H1 (cell line): ENCODE measurements at regions not wholly inside any gene's neighbourhood (a gene's known extent, or its start where the extent isn't known, plus 50 kb on each side); places are given as distances from the start of the nearest gene placed in this dataset.

Experiments used
- CTCF ChIA-PET: fragments of 300-600 bp; sonication (Branson Sonifier 250); formaldehyde crosslinking; loops from one replicate; lab custom pipeline; 2021; ENCODE audit not compliant: partially characterized antibody; lab: Charles Lee
- POLR2A ChIA-PET: fragments of 300-600 bp; sonication (Branson Sonifier 250); formaldehyde crosslinking; loops from one replicate; lab custom pipeline; 2021; ENCODE audit warnings: inconsistent platforms; ENCODE audit not compliant: partially characterized antibody; lab: Charles Lee
- DNase-seq, 2 experiments: peaks; one replicate each; pipeline versions ENCODE4 v3.0.0 to v3.0.0-alpha.2; 2010 to 2022; ENCODE audit warnings: low spot score in 2 of 2, low read depth in 1 of 2, mixed read lengths in 1 of 2
- FAIRE-seq: peaks from 2 replicates; lab custom pipeline; 2011; peaks lifted over from hg19 to GRCh38; lab: Jason Lieb, UNC
- H2AFZ ChIP-seq: 2 replicates; pipeline ENCODE4 v1.8.1; 2012; ENCODE audit warnings: low read length, inconsistent platforms
- H2AK5ac ChIP-seq: 2 replicates; pipeline ENCODE4 v1.6.1; 2013; ENCODE audit warnings: low read depth, low read length
- H2BK120ac ChIP-seq: replicated peaks from 2 replicates; pipeline ENCODE3; 2013; ENCODE audit warnings: low read depth, low read length, inconsistent platforms
- H2BK12ac ChIP-seq: 2 replicates; pipeline ENCODE4 v1.6.1; 2013; ENCODE audit warnings: low read depth, low read length
- H2BK15ac ChIP-seq: 2 replicates; pipeline ENCODE4 v1.6.1; 2013; ENCODE audit warnings: low read length
- H2BK20ac ChIP-seq: 2 replicates; pipeline ENCODE4 v1.6.1; 2013; ENCODE audit warnings: low read length
- H2BK5ac ChIP-seq: 2 replicates; pipeline ENCODE4 v1.6.1; 2013; ENCODE audit warnings: low read depth, low read length
- H3K14ac ChIP-seq: 2 replicates; pipeline ENCODE4 v1.6.1; 2013; ENCODE audit warnings: inconsistent platforms; ENCODE audit not compliant: insufficient read length
- H3K18ac ChIP-seq: 2 replicates; pipeline ENCODE4 v1.6.1; 2013; ENCODE audit warnings: low read length; ENCODE audit errors: extremely low read depth
- H3K23ac ChIP-seq: 2 replicates; pipeline ENCODE4 v1.6.1; 2013; ENCODE audit warnings: inconsistent platforms; ENCODE audit not compliant: insufficient read length
- H3K23me2 ChIP-seq: 2 replicates; pipeline ENCODE4 v1.6.1; 2013; ENCODE audit warnings: low read depth, low read length
- H3K27ac ChIP-seq: 2 replicates; pipeline ENCODE4 v1.6.1; 2011; ENCODE audit warnings: low read depth, low read length, inconsistent platforms
- H3K27me3 ChIP-seq, 4 experiments: replicated peaks in 1 of 4; 1 replicate in 1 of 4; 2 replicates in 3 of 4; pipeline versions ENCODE4 v1.6.1 to v1.8.1; 2011 to 2013; ENCODE audit warnings: low read length in 3 of 4, mild to moderate bottlenecking in 3 of 4, inconsistent platforms in 2 of 4, mixed read lengths in 2 of 4, moderate library complexity in 1 of 4; ENCODE audit not compliant: control insufficient read depth in 3 of 4, insufficient read depth in 3 of 4; ENCODE audit errors: extremely low read depth in 1 of 4
- H3K36me3 ChIP-seq, 4 experiments: 2 replicates each; pipeline versions ENCODE4 v1.6.1 to v1.8.1; 2011 to 2013; ENCODE audit warnings: mild to moderate bottlenecking in 4 of 4, low read length in 3 of 4, moderate library complexity in 2 of 4, control low read depth in 1 of 4, inconsistent platforms in 1 of 4; ENCODE audit not compliant: insufficient read depth in 4 of 4, control insufficient read depth in 2 of 4
- H3K4ac ChIP-seq: replicated peaks from 2 replicates; pipeline ENCODE3; 2013; ENCODE audit warnings: low read length, low read depth, mixed read lengths, inconsistent platforms; ENCODE audit not compliant: insufficient read length
- H3K4me1 ChIP-seq, 4 experiments: replicated peaks in 1 of 4; 1 replicate in 1 of 4; 2 replicates in 3 of 4; pipeline versions ENCODE4 v1.6.1 to v1.8.1; 2011 to 2013; ENCODE audit warnings: low read length in 3 of 4, inconsistent platforms in 2 of 4, mixed read lengths in 1 of 4; ENCODE audit not compliant: insufficient read depth in 4 of 4, control insufficient read depth in 3 of 4
- H3K4me2 ChIP-seq, 2 experiments: 2 replicates each; pipeline versions ENCODE4 v1.6.1 to v1.8.1; 2011 to 2013; ENCODE audit warnings: low read depth in 2 of 2, low read length in 2 of 2, control low read depth in 1 of 2, inconsistent platforms in 1 of 2, mild to moderate bottlenecking in 1 of 2; ENCODE audit not compliant: insufficient read depth in 1 of 2
- H3K4me3 ChIP-seq, 4 experiments: fragments of 200-600, 300-600 bp in 1 of 4; sonication (generic), shearing (Covaris generic), sonication (Bioruptor Twin) in 1 of 4; 2 replicates each; pipeline versions ENCODE4 v1.5.1 to v1.8.1; 2011 to 2016; ENCODE audit warnings: low read length in 4 of 4, low read depth in 3 of 4, control low read depth in 2 of 4, inconsistent platforms in 2 of 4, mild to moderate bottlenecking in 2 of 4, mixed read lengths in 1 of 4, moderate library complexity in 1 of 4; ENCODE audit not compliant: insufficient read depth in 2 of 4; ENCODE audit errors: extremely low read depth in 1 of 4
- H3K56ac ChIP-seq: replicated peaks from 2 replicates; pipeline ENCODE3; 2013; ENCODE audit warnings: low read depth, mild to moderate bottlenecking, mixed read lengths, low read length, inconsistent platforms; ENCODE audit not compliant: insufficient read length
- H3K79me1 ChIP-seq: 2 replicates; pipeline ENCODE4 v1.6.1; 2013; ENCODE audit warnings: low read depth, low read length, control low read depth
- H3K79me2 ChIP-seq, 2 experiments: 2 replicates each; pipeline versions ENCODE4 v1.6.1 to v1.8.1; 2012 to 2013; ENCODE audit warnings: low read length in 2 of 2, mild to moderate bottlenecking in 2 of 2, inconsistent platforms in 1 of 2; ENCODE audit not compliant: insufficient read depth in 2 of 2, control insufficient read depth in 1 of 2
- H3K9ac ChIP-seq, 4 experiments: replicated peaks in 1 of 4; 1 replicate in 1 of 4; 2 replicates in 3 of 4; pipeline versions ENCODE4 v1.6.1 to v1.8.1; 2011 to 2013; ENCODE audit warnings: low read depth in 3 of 4, low read length in 3 of 4, control low read depth in 2 of 4, mild to moderate bottlenecking in 2 of 4, moderate library complexity in 2 of 4, inconsistent platforms in 1 of 4; ENCODE audit errors: extremely low read depth in 1 of 4
- H3K9me3 ChIP-seq, 2 experiments: 2 replicates each; pipeline versions ENCODE4 v1.6.1 to v1.8.1; 2012 to 2013; ENCODE audit warnings: mild to moderate bottlenecking in 2 of 2, moderate library complexity in 2 of 2, control low read depth in 1 of 2, inconsistent platforms in 1 of 2, low read depth in 1 of 2, low read length in 1 of 2, mixed read lengths in 1 of 2; ENCODE audit not compliant: insufficient read depth in 2 of 2
- H4K20me1 ChIP-seq, 2 experiments: replicated peaks in 1 of 2; 2 replicates each; pipeline versions ENCODE3 to v1.8.1; 2011 to 2013; ENCODE audit warnings: inconsistent platforms in 2 of 2, low read length in 2 of 2, mild to moderate bottlenecking in 1 of 2; ENCODE audit not compliant: insufficient read depth in 2 of 2, control insufficient read depth in 1 of 2
- H4K5ac ChIP-seq: 2 replicates; pipeline ENCODE4 v1.6.1; 2013; ENCODE audit warnings: low read length, low read depth, mixed read lengths, inconsistent platforms; ENCODE audit not compliant: insufficient read length
- H4K8ac ChIP-seq: 2 replicates; pipeline ENCODE4 v1.8.0; 2013; ENCODE audit warnings: mild to moderate bottlenecking, moderate library complexity, low read length, inconsistent platforms; ENCODE audit not compliant: insufficient read depth; ENCODE audit errors: extremely low read depth
- H4K91ac ChIP-seq: replicated peaks from 2 replicates; pipeline ENCODE3; 2013; ENCODE audit warnings: low read length, mixed read lengths, inconsistent platforms; ENCODE audit not compliant: insufficient read length
- CBX5 ChIP-seq: fragments of 300-800, 300-1000 bp; sonication (generic); IDR thresholded peaks from 2 replicates; pipeline ENCODE4 v1.7.1; 2016; ENCODE audit warnings: antibody characterized with exemption, low read length, low read depth
- CBX8 ChIP-seq: fragments of 300-800, 300-1000 bp; sonication (generic); IDR thresholded peaks from 2 replicates; pipeline ENCODE4 v1.7.1; 2016; ENCODE audit warnings: low read depth, low read length, borderline replicate concordance
- E2F6 ChIP-seq: IDR thresholded peaks from 2 replicates; pipeline ENCODE4 v1.6.1; 2012; ENCODE audit warnings: inconsistent platforms
- EP300 ChIP-seq, 2 experiments: IDR thresholded peaks; 1 replicate in 1 of 2; 2 replicates in 1 of 2; pipeline ENCODE4 v1.6.1; 2011 to 2012; ENCODE audit warnings: low read depth in 2 of 2, low read length in 2 of 2, mild to moderate bottlenecking in 2 of 2, borderline replicate concordance in 1 of 2, inconsistent platforms in 1 of 2, moderate library complexity in 1 of 2
- GABPA ChIP-seq: IDR thresholded peaks from 2 replicates; pipeline ENCODE4 v1.6.1; 2011; ENCODE audit warnings: mild to moderate bottlenecking, low read length, moderate library complexity, borderline replicate concordance; ENCODE audit not compliant: insufficient read depth
- KDM1A ChIP-seq: fragments of 200-600, 300-600 bp; sonication (generic); IDR thresholded peaks from 2 replicates; pipeline ENCODE4 v1.7.1; 2016; ENCODE audit warnings: mild to moderate bottlenecking, low read length, borderline replicate concordance
- KDM4A ChIP-seq: IDR thresholded peaks from one replicate; pipeline ENCODE4 v1.7.1; 2012; ENCODE audit warnings: low read depth, mild to moderate bottlenecking, moderate library complexity, low read length, inconsistent platforms; ENCODE audit not compliant: severe bottlenecking
- NRF1 ChIP-seq: IDR thresholded peaks from 2 replicates; pipeline ENCODE4 v1.6.1; 2011; ENCODE audit warnings: mild to moderate bottlenecking, low read depth, low read length, improper control_type of control experiment
- POLR2A ChIP-seq, 2 experiments: IDR thresholded peaks; 1 replicate in 1 of 2; 2 replicates in 1 of 2; pipeline ENCODE4 v1.6.1; 2011; ENCODE audit warnings: low read depth in 2 of 2, low read length in 2 of 2, mild to moderate bottlenecking in 2 of 2; ENCODE audit errors: control extremely low read depth in 1 of 2
- POU5F1 ChIP-seq: IDR thresholded peaks from 2 replicates; pipeline ENCODE4 v1.6.1; 2011; ENCODE audit warnings: low read depth, mild to moderate bottlenecking, low read length, moderate library complexity
- SIX5 ChIP-seq: IDR thresholded peaks from 2 replicates; pipeline ENCODE4 v1.6.1; 2011; ENCODE audit warnings: mild to moderate bottlenecking, low read depth, low read length
- SP4 ChIP-seq: IDR thresholded peaks from 2 replicates; pipeline ENCODE4 v1.6.1; 2012; ENCODE audit warnings: low read length, inconsistent platforms
- TCF12 ChIP-seq: IDR thresholded peaks from 2 replicates; pipeline ENCODE4 v1.6.1; 2011; ENCODE audit warnings: low read depth, mild to moderate bottlenecking, low read length
- YY1 ChIP-seq: IDR thresholded peaks from 2 replicates; pipeline ENCODE4 v1.6.1; 2011; ENCODE audit warnings: low read depth, mild to moderate bottlenecking, low read length
- ZNF274 ChIP-seq: IDR thresholded peaks from 2 replicates; pipeline ENCODE4 v1.7.0; 2012; ENCODE audit warnings: low read length, borderline replicate concordance; ENCODE audit errors: extremely low read depth
- WGBS, 2 experiments: shearing (Covaris generic) in 1 of 2; methylation state at CpG; one replicate each; pipeline versions ENCODE4 v1.1.6 to v1.1.7; 2013 to 2015; ENCODE audit warnings: low lambda C conversion rate in 2 of 2, mixed read lengths in 2 of 2, inconsistent platforms in 1 of 2, low coverage in 1 of 2, missing lambda C conversion rate in 1 of 2; ENCODE audit not compliant: insufficient replicate concordance in 2 of 2, insufficient coverage in 1 of 2, insufficient read length in 1 of 2; ENCODE audit errors: extremely low coverage in 1 of 2, missing lambda C conversion rate in 1 of 2; 5-methylcytosine and 5-hydroxymethylcytosine counted together

GRCh38 chr14:34027990-34028495 lies 77.2 kb upstream of the EGLN3 start:
- Histone ChIP-seq H2AFZ (no peak overlapping the region), H4K20me1 (no peaks in the 10 kb centered on the region), H3K23ac (no peak overlapping the region), H2BK12ac (no peak overlapping the region), H2BK20ac (no peak overlapping the region), H2BK15ac (no peak overlapping the region), H3K4me3 (no peak overlapping the region), H3K23me2 (no peaks in the 10 kb centered on the region), H2BK120ac (no peak overlapping the region), H3K18ac (no peak overlapping the region), H3K4ac (no peak overlapping the region), H4K8ac (no peak overlapping the region; the same call in 1 of the 2 replicates), H3K79me2 (no peaks in the 10 kb centered on the region), H3K27me3 (no peaks in the 10 kb centered on the region), H3K56ac (no peak overlapping the region), H4K91ac (no peak overlapping the region), H3K36me3 (no peaks in the 10 kb centered on the region), H3K27ac (no peak overlapping the region), H2AK5ac (no peak overlapping the region), H3K4me1 (peaks cover 0 to 4% (median 4%) of the 10 kb centered on the region in 4 experiments; a peak in 4 of 7 replicates), H4K5ac (no peak overlapping the region), H3K14ac (no peak overlapping the region), H3K9ac (no peak overlapping the region), H3K4me2 (no peak overlapping the region), H3K79me1 (no peaks in the 10 kb centered on the region), H2BK5ac (no peak overlapping the region), H3K9me3 (no peaks in the 10 kb centered on the region)
- ChIA-PET CTCF (interaction anchor here (0.9 to 2.0 kb wide), 2 partner anchors 63 to 179 kb away, joined by 3 to 6 read pairs; no protein-coding TSS in a partner anchor), POLR2A (no interaction called here)
- DNase-seq (no peak), FAIRE-seq (no peak)
- 90% methylated on average over 6 of the region's 6 CpGs; no CpG with 5 or more reads in 1 of the 2 experiments for WGBS, 2 experiments
- TF ChIP-seq NRF1 (no peak), CBX8 (no peak), POU5F1 (no peak), GABPA (no peak), POLR2A (IDR thresholded peaks at IDR 0.05; ENCODE audit: control extremely low read depth in 1 of 2, low read depth in 2 of 2, low read length in 2 of 2) (no peak), SP4 (no peak), EP300 (IDR thresholded peaks at IDR 0.05; ENCODE audit: borderline replicate concordance in 1 of 2, low read depth in 2 of 2, low read length in 2 of 2) (no peak), E2F6 (no peak), KDM4A (no peak), CBX5 (no peak), YY1 (no peak), SIX5 (no peak), ZNF274 (no peak), KDM1A (no peak), TCF12 (no peak)
